NCI-H146 treated with DMSO at 0.1 percent for 48 hours (cell line): ENCODE measurements at regions not wholly inside any gene's neighbourhood (a gene's known extent, or its start where the extent isn't known, plus 50 kb on each side); places are given as distances from the start of the nearest gene placed in this dataset.

ENCODE experiments used
- DNase-seq: peaks from one replicate; lab custom pipeline; 2025; ENCODE audit not compliant: unreplicated experiment; lab: John Stamatoyannopoulos, UW

- DNase-seq, result no peak
Measured at GRCh38 chr7:142379201-142379885, 121.5 kb upstream of the PRSS58 start.

GRCh38 chr7:142377567-142377966, 119.7 kb upstream of the PRSS58 start:
- no peak for DNase-seq

GRCh38 chr7:142376356-142376997, 118.6 kb upstream of the PRSS58 start:
- no peak for DNase-seq

- DNase-seq, result no peak
Measured at GRCh38 chr7:142375710-142376313, 118.0 kb upstream of the PRSS58 start.

- DNase-seq, result no peak
Measured at GRCh38 chr7:142372727-142373126, 114.9 kb upstream of the PRSS58 start.

GRCh38 chr7:142371586-142372377, 113.9 kb upstream of the PRSS58 start:
- no peak for DNase-seq

- DNase-seq, result no peak
Measured at GRCh38 chr7:142365410-142365842, 107.6 kb upstream of the PRSS58 start.

GRCh38 chr7:142364551-142364950, 106.7 kb upstream of the PRSS58 start:
- DNase-seq, result no peak

- no peak for DNase-seq
Measured at GRCh38 chr7:142362349-142362748, 104.5 kb upstream of the PRSS58 start.

- DNase-seq, result no peak
Measured at GRCh38 chr7:142359694-142360279, 101.9 kb upstream of the PRSS58 start.

- no peak for DNase-seq
Measured at GRCh38 chr7:142357953-142358520, 100.2 kb upstream of the PRSS58 start.

- DNase-seq, result no peak
Measured at GRCh38 chr7:142356166-142356565, 98.3 kb upstream of the PRSS58 start.

- DNase-seq, result no peak
Measured at GRCh38 chr7:142355328-142355727, 97.5 kb upstream of the PRSS58 start.

- DNase-seq, result no peak
Measured at GRCh38 chr7:142353147-142354060, 95.5 kb upstream of the PRSS58 start.

GRCh38 chr7:142352543-142352942, 94.7 kb upstream of the PRSS58 start:
- DNase-seq, result no peak

GRCh38 chr7:142351145-142351544, 93.3 kb upstream of the PRSS58 start:
- DNase-seq, result no peak

GRCh38 chr7:142349670-142350405, 92.0 kb upstream of the PRSS58 start:
- no peak for DNase-seq

- DNase-seq, result no peak
Measured at GRCh38 chr7:142348921-142349405, 91.1 kb upstream of the PRSS58 start.

- no peak for DNase-seq
Measured at GRCh38 chr7:142348100-142348499, 90.2 kb upstream of the PRSS58 start.
